GM12875 (cell line): ENCODE measurements at regions not wholly inside any gene's neighbourhood (a gene's known extent, or its start where the extent isn't known, plus 50 kb on each side); places are given as distances from the start of the nearest gene placed in this dataset.
"Not testable (repeated sequence)": the region's sequence is repeated elsewhere in the genome, so short reads cannot be mapped to it uniquely, and the experiment has no call there.

Source experiments
- H3K4me3 ChIP-seq: one replicate; pipeline ENCODE4 v1.5.1; 2011; ENCODE audit warnings: low read depth, low read length, control low read depth
- TF ChIP-seq, protein P1 (sequence below): IDR thresholded peaks from 2 replicates; pipeline ENCODE4 v1.5.1; 2011; ENCODE audit warnings: low read depth, mild to moderate bottlenecking, control low read depth, inconsistent platforms, low read length, moderate library complexity, borderline replicate concordance; ENCODE audit not compliant: insufficient read depth

DNA sequence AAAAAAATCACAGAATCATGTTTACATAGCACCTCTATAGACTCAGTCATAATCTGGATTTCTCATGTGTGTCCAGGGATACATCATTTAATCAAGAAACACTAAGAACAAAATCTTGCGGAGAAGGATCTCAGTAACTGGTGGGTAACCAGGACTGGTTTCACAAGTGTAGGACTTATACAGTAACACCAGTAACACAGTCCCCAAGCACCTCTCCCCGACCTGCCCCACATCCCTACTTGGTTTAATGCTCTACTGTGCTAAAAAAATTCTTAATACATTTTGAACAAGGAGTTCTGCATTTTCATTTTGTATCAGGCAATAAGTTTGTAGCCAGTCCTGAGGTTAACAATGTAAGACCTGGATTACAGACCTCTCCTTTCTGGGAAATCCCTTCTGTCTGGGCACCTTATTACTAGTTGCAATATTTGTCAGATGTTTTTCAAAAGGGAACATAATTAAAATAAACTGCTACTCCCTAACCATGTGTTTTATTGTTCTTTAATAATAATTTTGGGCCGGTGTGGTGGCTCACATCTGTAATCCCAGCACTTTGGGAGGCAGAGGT is 57.6 kb upstream of the BBX start:
- H3K4me3 ChIP-seq: no peak overlapping the region
- TF ChIP-seq, protein P1, sequence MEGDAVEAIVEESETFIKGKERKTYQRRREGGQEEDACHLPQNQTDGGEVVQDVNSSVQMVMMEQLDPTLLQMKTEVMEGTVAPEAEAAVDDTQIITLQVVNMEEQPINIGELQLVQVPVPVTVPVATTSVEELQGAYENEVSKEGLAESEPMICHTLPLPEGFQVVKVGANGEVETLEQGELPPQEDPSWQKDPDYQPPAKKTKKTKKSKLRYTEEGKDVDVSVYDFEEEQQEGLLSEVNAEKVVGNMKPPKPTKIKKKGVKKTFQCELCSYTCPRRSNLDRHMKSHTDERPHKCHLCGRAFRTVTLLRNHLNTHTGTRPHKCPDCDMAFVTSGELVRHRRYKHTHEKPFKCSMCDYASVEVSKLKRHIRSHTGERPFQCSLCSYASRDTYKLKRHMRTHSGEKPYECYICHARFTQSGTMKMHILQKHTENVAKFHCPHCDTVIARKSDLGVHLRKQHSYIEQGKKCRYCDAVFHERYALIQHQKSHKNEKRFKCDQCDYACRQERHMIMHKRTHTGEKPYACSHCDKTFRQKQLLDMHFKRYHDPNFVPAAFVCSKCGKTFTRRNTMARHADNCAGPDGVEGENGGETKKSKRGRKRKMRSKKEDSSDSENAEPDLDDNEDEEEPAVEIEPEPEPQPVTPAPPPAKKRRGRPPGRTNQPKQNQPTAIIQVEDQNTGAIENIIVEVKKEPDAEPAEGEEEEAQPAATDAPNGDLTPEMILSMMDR: no peak

DNA sequence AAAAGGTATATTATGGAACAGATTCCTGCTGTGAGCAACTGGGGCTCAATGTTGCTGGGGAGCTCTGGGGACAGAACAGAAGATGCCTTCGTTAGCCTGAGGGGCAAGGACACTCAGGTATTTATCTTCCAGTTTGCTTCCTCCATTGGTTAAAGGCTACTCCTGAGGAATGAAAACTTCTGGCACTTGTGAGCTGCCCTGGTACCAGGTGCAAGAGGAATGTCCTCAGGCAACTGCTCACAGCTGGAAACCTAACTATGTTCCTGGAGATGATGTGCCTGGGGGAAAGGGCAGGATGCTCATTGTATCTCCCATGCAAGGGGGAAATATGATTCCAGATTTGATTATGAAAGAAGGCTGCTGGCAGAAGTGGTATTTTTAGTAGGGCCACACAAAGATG is 54.0 kb upstream of the BBX start:
- no peak overlapping the region for H3K4me3 ChIP-seq
- TF ChIP-seq, protein P1: no peak

DNA sequence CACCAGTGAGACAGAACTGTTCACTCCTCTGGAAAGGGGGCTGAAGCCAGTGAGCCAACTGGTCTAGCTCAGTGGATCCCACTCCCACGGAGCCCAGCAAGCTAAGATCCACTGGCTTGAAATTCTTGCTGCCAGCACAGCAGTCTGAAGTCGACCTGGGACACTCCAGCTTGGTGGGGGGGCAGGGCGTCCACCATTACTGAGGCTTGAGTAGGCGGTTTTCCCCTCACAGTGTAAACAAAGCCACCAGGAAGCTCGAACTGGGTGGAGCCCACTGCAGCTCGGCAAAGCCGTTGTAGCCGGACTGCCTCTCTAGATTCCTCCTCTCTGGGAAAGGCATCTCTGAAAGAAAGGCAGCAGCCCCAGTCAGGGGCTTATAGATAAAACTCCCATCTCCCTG is 52.3 kb upstream of the BBX start:
- not testable (repeated sequence) for H3K4me3 ChIP-seq
